ENCODE measurements at regions not wholly inside any gene's neighbourhood (a gene's known extent, or its start where the extent isn't known, plus 50 kb on each side); places are given as distances from the start of the nearest gene placed in this dataset.

GRCh38 chr6:6751619-6752023, 163.1 kb downstream of the LY86 start:
- Histone ChIP-seq H3K36me3 (ENCODE audit: insufficient read depth, low read length, poor library complexity, severe bottlenecking) (no peaks in the 10 kb centered on the region), H3K27me3 (replicated peaks; ENCODE audit: insufficient read depth, low read depth, low read length, poor library complexity) (no peaks in the 10 kb centered on the region), H3K4me1 (ENCODE audit: insufficient read depth, low read length, poor library complexity, severe bottlenecking) (peaks cover 50% of the 10 kb centered on the region), H3K4me3 (ENCODE audit: low read depth, low read length, poor library complexity, severe bottlenecking) (no peak overlapping the region), H3K27ac (ENCODE audit: low read depth, low read length, poor library complexity, severe bottlenecking) (peak overlapping the region; percentile 39), H3K9me3 (ENCODE audit: low read depth, low read length, poor library complexity, severe bottlenecking) (no peaks in the 10 kb centered on the region)
- TF ChIP-seq EZH2 (IDR thresholded peaks at IDR 0.05; ENCODE audit: borderline replicate concordance, low read depth, low read length, poor library complexity, severe bottlenecking) (no peak), CTCF (conservative IDR thresholded peaks at IDR 0.05; ENCODE audit: low read depth, low read length) (no peak)
- DNase-seq (ENCODE audit: low spot score) = peak; percentile 74
- POLR2A ChIA-PET (ENCODE audit: low non-redundant PET) = no interaction called here
- no TSS peak for BruUV-seq (replicated peaks)
- CTCF ChIA-PET = no interaction called here
- intact Hi-C loops (cut with micrococcal nuclease; ENCODE audit: unreplicated experiment) = no loop called here

GRCh38 chr6:6752129-6752528, 163.6 kb downstream of the LY86 start:
- no peak for DNase-seq (ENCODE audit: low spot score)
- Histone ChIP-seq H3K36me3 (ENCODE audit: insufficient read depth, low read length, poor library complexity, severe bottlenecking) (no peaks in the 10 kb centered on the region), H3K27me3 (replicated peaks; ENCODE audit: insufficient read depth, low read depth, low read length, poor library complexity) (no peaks in the 10 kb centered on the region), H3K27ac (ENCODE audit: low read depth, low read length, poor library complexity, severe bottlenecking) (peak overlapping the region; percentile 39), H3K4me1 (ENCODE audit: insufficient read depth, low read length, poor library complexity, severe bottlenecking) (peaks cover 49% of the 10 kb centered on the region), H3K9me3 (ENCODE audit: low read depth, low read length, poor library complexity, severe bottlenecking) (no peaks in the 10 kb centered on the region), H3K4me3 (ENCODE audit: low read depth, low read length, poor library complexity, severe bottlenecking) (no peak overlapping the region)
- POLR2A ChIA-PET (ENCODE audit: low non-redundant PET) = no interaction called here
- intact Hi-C loops (cut with micrococcal nuclease; ENCODE audit: unreplicated experiment) = no loop called here
- TF ChIP-seq CTCF (conservative IDR thresholded peaks at IDR 0.05; ENCODE audit: low read depth, low read length) (no peak), EZH2 (IDR thresholded peaks at IDR 0.05; ENCODE audit: borderline replicate concordance, low read depth, low read length, poor library complexity, severe bottlenecking) (no peak)
- CTCF ChIA-PET = no interaction called here
- BruUV-seq (replicated peaks) = no TSS peak

GRCh38 chr6:6753301-6753700, 164.8 kb downstream of the LY86 start:
- ChIA-PET CTCF (no interaction called here), POLR2A (ENCODE audit: low non-redundant PET) (no interaction called here)
- no peak for DNase-seq (ENCODE audit: low spot score)
- Histone ChIP-seq H3K27me3 (replicated peaks; ENCODE audit: insufficient read depth, low read depth, low read length, poor library complexity) (no peaks in the 10 kb centered on the region), H3K27ac (ENCODE audit: low read depth, low read length, poor library complexity, severe bottlenecking) (no peak overlapping the region), H3K9me3 (ENCODE audit: low read depth, low read length, poor library complexity, severe bottlenecking) (no peaks in the 10 kb centered on the region), H3K4me3 (ENCODE audit: low read depth, low read length, poor library complexity, severe bottlenecking) (no peak overlapping the region), H3K4me1 (ENCODE audit: insufficient read depth, low read length, poor library complexity, severe bottlenecking) (peaks cover 39% of the 10 kb centered on the region), H3K36me3 (ENCODE audit: insufficient read depth, low read length, poor library complexity, severe bottlenecking) (no peaks in the 10 kb centered on the region)
- TF ChIP-seq CTCF (conservative IDR thresholded peaks at IDR 0.05; ENCODE audit: low read depth, low read length) (no peak), EZH2 (IDR thresholded peaks at IDR 0.05; ENCODE audit: borderline replicate concordance, low read depth, low read length, poor library complexity, severe bottlenecking) (no peak)
- intact Hi-C loops (cut with micrococcal nuclease; ENCODE audit: unreplicated experiment) = no loop called here
- no TSS peak for BruUV-seq (replicated peaks)
